ENCODE measurements at regions not wholly inside any gene's neighbourhood (a gene's known extent, or its start where the extent isn't known, plus 50 kb on each side); places are given as distances from the start of the nearest gene placed in this dataset.

GRCh38 chr22:27408068-27408467 lies 393.5 kb downstream of the MN1 start:
- no peak for DNase-seq

DNA sequence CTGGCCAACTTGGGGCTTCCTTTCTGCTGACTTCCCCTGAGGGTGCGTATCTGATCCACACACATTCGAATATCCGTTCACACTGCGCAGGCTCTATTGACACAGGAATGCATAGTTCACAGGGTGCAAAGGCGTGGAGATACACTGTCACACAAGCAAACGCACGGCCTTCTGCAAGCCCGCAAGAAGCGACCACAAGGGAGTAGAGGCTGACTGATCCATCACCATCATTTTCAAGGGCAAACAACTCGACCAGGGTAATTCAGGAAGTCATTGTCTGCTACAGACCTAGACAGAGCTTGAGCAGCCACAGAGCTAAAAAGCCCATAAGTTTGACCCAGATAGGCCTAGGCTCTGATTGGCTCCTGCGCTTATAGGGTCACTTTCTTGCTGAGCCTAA lies 392.3 kb downstream of the MN1 start:
- DNase-seq: no peak

GRCh38 chr22:27412866-27413445 lies 388.6 kb downstream of the MN1 start:
- no peak for DNase-seq

- no peak for DNase-seq
Observed at GRCh38 chr22:27413702-27414101, 387.9 kb downstream of the MN1 start.

DNA sequence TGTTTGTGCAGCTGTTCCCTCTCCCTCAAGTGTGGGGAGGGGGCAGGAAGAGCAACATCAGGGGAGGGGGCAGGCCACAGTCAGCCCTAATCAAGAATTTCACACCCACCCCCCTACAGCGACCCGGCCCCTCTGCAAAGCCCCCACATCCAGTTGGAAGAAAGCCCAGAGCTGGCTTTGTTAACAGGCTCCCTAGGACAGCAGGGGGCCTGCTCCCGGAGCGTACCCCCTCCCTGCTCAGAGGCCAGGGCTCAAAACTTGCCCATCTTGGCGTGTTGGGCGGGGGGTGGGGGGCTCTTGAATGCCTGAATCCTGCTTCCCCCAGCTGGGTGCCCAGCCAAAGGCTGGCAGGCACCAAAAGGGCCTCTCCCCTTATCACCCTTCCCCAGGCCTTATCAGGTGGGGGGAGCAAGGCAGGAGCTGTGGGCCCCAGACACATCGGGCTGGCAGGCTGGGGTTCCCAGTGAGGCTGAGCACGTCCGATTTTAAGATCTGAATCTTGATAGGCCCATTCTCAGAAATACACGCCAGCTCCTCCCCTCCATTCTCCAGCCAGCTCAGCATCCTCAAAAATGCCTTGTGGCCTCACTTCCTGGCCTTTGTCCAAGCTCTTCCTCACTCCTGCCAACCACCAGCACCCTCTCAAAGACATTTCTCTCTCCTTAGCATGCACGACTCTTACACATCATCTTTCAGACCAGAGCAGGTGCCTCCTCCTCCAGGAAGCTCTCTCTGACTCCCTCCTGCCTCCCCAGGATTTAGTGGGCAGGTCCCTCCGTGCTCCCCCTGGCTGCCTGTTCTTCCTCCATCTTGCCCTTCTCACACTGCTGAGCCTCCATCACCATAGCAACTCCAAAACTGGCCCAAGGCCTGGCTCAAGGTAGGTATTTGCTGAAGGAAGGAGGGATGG lies 384.8 kb downstream of the MN1 start:
- DNase-seq: no peak

DNA sequence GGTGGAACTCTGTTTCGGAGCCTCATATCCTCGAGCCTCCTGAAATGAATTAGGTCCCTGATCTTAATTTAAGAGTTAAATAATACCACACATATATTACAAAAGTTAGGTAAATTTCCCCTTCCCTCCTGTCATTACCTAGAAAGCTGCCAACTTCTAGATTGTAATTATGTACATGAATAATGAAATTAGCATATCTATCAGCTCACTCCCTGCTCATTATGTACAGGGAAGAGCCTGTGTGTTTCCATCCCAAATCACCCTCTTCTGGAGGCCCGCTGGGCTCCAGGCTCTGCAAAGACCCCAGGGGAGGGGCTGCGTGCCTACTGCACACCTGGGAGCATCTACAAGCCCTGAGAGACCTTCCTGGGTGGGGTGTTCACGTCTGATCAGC lies 384.1 kb downstream of the MN1 start:
- no peak for DNase-seq

- no peak for DNase-seq
Observed at GRCh38 chr22:27418261-27418660, 383.3 kb downstream of the MN1 start.

- no peak for DNase-seq
Observed at GRCh38 chr22:27419473-27419872, 382.1 kb downstream of the MN1 start.

GRCh38 chr22:27420195-27420816 lies 381.2 kb downstream of the MN1 start:
- DNase-seq: no peak

- no peak for DNase-seq
Observed at GRCh38 chr22:27420817-27421361, 380.7 kb downstream of the MN1 start.

- no peak for DNase-seq
Observed at GRCh38 chr22:27422442-27422841, 379.1 kb downstream of the MN1 start.

DNA sequence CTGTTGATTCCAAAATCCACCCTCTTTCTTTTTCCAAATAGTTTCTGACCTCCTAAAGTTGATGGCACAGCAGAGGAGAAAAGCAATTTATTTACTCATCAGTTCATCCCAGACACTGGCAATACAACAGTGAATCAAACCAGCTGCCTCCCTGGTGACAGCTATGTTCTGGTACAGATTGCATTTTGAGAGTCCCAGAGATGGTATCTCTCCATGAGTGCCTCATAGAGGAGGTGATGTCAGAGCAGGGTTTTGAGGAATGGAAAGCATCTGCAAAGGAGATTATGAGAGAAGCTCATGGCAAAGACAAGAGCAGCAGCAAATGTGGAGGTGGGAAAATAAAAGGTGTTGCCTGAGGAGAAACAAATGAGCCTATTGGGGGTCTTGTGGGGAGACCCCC lies 377.2 kb downstream of the MN1 start:
- no peak for DNase-seq

DNA sequence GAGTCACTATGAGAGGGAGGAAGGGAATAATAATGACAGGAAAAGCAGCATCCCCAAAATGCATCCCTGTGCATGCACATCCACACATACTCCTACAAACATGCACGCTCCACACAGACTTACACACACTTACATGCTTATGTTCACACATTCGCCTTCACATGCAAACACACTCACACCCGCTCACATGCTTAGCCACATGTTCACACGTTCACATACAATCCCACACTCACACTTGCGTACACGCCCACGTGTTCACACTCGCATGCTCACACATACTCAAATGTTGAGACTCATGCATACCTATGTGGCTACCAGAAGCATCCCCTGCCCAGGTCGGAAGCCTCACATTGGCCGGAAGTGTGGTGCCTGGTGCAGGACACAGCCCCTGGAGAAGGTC lies 372.1 kb downstream of the MN1 start:
- DNase-seq: no peak

DNA sequence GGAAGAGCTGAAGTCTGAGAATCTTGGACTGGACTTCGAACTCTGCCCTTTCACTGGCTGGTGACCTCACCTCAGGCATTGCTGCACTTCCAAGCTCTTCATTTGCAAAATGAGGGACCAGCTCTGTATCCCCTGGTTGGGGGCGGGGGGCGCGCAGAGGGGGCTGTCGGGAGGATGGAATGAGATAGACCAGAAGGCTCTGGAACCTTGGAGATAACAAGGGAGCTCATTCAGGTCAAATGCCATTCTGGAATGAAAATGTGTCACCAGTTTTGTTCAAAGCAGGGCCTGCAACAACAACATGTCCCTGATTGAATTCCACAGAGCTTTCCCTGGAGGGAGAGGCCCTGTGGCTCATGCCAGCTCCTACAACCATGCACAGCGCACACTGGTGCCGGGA lies 370.5 kb downstream of the MN1 start:
- DNase-seq: no peak

- DNase-seq: no peak
Observed at GRCh38 chr22:27431896-27432295, 369.7 kb downstream of the MN1 start.

DNA sequence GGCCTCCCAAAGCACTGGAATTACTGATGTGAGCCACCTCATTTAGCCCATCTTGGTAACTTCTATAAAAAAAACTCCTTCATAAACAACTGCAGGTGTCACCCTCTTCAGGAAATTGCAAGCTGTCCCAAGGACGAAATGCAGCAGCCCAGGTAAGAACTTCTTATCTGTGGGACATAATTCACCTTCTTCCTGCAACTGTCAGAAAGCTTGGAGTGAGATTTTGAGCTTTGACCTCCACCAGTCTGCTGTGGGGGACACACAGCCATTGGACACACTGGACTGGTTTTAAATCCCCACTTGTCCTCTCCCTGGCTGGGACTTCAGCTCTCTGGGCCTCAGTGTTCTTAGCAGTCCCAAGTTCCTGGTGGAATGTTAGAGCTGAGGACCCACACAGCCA lies 368.5 kb downstream of the MN1 start:
- DNase-seq: no peak

DNA sequence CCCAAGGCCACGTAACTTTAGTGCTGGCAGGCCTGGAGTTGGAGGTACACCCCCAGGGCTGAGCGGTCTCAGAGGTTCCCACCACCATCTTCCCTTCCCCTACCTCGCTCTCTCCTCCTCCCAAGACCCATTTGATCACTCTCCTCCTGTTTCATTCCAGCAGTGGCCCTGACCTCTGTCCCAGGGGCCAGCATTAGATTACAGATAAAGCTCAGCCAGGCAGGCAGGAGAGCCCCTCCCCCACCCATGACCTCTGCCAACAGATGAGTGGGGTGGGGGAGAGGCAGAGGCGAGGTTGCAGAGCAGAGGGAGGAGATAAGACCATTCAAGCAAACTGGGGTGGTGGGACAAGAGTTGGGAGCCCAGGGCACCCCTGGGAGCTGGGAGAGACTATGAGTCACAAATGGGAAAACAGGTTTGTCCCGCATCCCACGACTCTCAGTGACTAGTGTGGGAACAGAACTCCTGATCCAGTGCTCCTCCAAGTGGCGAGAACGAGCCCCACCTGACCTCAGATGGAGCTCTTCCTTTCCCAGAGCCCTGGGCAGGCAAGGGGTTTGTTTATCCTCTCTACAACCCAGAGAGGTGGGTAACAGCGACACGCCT lies 367.9 kb downstream of the MN1 start:
- DNase-seq: no peak

- DNase-seq: no peak
Observed at GRCh38 chr22:27434898-27435297, 366.7 kb downstream of the MN1 start.

- no peak for DNase-seq
Observed at GRCh38 chr22:27435844-27436576, 365.5 kb downstream of the MN1 start.

- no peak for DNase-seq
Observed at GRCh38 chr22:27436591-27436990, 365.0 kb downstream of the MN1 start.

GRCh38 chr22:27437570-27437969 lies 364.0 kb downstream of the MN1 start:
- DNase-seq: no peak

DNA sequence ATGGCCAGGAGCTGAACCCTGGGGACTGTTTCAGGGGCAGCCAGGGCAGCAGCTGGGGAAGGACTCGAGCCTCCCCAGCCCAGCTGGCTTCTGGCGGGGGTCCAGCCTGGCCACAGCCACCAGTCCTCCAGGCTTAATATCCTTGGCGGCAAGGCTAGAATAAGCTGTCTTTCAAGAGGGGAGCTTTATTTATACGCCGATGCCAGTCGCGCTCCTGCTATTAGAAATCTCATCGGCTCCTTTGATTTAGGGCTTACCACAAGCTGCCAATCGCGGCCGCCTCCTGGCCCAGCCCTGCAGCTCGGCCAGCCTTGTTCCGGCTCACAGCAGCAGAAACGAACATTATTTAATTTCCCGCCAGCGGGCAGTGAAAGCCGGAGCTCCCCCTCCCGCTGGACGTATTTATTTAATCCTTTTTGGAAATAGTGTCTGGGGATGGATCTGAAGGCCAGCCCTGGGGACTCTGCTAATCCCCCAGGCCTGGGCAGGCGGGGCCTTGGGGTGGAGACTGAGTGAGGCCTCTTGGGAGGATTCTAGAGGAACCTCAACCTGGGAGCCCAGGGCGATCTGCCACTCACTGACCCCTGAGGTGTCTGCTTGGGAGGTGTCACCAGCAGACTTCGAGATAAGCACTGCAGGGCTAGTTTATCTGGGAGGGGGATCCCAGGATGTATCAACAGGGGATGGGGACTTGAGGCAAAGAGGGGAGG lies 363.1 kb downstream of the MN1 start:
- no peak for DNase-seq

Data from activated naive CD4-positive, alpha-beta T cell treated with Interleukin-2 at 50 U/mL for 16 hours (primary cell).